IPS-NIHi11 (cell line): ENCODE measurements at regions not wholly inside any gene's neighbourhood (a gene's known extent, or its start where the extent isn't known, plus 50 kb on each side); places are given as distances from the start of the nearest gene placed in this dataset.
"Not testable (repeated sequence)": the region's sequence is repeated elsewhere in the genome, so short reads cannot be mapped to it uniquely, and the experiment has no call there.

ENCODE experiments used
- DNase-seq: peaks from one replicate; pipeline ENCODE4 v3.0.0; 2012; ENCODE audit warnings: mixed read lengths, low spot score

DNA sequence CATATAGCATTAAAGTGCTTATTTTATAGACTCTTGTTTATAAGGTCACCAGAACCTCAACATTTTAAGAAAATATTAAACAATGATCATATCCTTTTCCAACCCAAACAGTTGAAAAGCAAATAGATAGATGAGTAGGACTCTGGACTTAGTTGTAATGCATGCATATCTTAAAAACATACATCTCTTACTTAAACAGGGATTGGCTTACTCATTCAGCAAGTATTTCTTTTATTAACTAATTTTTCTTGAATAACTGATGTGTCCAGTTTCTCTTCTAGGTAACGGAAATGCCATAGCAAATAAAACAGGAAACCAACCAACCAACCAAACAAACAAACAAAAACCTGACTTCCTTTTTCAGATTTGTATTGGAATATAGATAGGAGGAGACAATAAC, 70.9 kb upstream of the NBPF4 start:
- no peak for DNase-seq

DNA sequence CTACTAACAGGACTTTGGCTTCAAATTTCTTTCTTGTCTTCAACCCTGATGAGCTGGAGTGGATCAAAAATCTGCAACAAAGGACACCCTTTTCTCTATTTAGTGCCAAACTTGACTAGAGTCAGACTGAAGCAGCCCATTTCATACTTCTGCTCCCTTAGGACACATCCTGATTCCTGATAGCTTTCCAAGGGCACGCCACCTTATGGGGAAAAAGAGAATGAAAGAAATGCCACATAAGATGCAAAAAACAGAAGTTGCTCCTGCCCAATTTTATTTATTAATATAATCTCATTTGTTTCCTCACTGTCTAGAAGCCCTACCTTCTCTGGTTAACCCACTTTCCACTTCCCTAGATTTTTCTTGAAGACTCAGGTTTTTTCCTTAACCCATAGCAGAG, 72.7 kb upstream of the NBPF4 start:
- DNase-seq, result peak; percentile 40

DNA sequence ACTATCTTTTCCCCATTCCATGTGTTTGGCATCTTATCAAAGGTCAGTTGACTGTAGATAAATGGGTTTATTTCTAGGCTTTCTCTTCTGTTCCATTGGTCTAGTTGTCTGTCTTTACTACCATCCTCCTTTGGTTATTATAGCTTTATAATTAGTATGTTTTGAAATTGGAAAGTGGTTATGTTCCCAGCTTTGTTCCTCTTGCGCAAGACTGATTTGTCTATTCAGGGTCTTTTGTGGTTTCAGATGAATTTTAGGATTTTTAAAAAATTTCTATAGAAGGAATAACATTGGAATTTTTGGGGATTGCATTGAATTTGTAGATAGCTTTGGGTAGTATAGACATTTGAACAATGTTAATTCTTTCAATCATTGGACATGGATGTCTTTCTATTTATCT, 77.0 kb upstream of the NBPF4 start:
- no peak for DNase-seq

DNA sequence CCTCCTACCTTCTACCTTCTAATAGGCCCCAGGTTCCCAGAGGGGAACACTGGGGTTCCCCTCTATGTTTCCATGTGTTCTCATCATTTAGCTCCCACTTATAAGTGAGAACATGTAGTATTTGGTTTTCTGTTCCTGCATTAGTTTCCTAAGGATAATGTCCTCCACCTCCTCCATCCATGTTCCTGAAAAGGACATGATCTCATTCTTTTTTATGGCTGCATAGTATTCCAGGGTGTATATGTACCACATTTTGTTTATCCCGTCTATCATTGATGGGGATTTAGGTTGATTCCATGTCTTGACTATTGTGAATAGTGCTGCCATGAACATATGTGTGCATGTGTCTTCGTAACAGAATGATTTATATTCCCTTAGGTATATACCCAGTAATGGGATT, 81.5 kb upstream of the NBPF4 start:
- not testable (repeated sequence) for DNase-seq

DNA sequence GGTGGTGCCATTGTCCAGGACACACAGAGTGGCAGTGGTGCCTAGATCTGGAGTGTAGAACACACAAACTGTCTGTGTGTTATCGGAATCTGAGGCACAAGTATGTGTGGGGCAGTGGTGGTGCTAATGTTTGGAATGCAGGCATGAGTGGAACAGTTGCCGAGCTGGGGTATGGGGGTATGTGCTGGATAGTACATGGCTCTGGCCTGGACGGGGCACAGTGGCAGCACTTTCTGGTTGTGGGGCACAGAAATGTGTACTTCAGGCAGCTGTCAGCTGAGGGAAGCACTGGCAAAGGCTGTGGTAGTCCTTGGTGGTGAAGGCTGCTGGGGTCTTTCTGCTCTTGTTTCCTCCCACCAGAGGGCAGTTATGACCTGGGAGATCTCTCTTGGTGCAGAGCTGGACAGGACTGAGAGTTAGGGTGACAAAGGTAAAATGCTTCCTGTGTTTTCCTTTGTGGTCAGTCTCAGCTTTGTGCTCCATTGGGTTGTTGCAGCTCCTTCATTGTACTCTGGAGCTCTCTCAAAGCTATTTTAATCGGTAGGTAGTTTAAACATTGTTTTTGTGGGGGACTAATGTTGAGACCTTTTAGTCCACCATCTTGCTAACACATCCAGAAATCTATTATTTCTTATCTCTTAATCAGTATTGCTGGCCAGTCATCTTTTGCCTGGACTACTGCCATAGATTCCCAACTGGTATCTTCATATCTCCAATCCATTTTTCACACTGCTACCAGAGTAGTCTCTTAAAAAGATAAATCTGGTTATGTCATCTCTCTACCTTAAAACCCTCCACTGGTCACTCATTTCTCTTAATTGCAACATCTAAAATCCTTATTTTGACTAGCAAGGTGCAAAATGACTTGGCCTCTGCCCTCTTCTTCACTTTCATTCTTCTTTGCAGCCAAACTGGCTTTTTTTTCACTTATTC, 83.9 kb upstream of the NBPF4 start:
- peak; percentile 17 for DNase-seq

DNA sequence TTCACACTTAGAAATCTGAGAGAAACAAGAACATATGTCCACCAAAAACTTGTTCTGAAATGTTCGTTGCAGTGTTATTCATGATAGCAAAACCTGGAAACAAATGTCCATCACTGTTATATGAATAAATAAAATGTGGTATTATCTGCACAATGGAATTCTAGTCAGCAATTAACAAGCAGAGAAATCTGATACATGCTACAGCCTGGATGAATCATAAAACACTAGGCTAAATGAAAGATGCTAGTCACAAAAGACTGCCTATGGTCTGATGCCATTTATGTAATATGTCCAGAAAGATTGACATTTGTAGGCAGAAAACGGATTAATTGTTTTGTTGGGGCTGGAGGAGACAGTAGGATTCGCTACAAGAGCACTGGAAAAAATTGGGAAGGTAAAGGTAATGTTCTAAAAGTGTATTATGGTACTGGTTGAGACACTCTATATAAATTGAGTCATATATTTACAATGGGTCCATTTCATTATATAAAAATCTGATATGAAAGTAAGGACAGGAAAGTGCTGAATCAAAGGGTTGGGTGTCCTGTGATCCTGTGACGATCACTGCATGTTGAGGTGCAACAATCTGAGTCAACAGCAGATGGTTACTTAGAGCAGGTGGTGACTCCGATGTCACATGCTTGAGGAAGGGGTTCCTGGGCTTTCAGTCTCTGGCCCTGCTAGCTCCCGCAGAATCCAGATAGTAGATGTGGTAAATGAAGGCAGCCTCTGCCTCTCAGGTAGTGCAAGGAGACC, 102.1 kb upstream of the NBPF4 start:
- DNase-seq, result no peak

DNA sequence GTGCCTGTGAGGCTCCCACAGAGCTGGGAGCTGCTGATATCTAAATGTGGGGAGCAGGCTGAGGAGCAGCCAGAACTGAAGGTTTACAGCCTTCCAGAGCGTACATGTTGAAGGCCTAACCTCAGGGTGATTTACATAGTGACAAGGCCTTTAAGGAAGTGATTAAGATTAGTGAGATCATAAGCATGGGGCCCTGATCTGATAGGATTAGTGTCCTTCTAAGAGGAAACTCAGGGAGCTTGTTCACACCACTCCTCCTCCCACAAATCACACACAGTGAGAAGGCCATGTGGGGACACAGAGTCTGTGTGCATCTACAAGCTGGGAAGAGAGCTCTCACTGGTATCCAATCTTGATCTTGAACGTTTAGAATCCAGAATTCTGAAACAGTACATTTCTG, 92.3 kb upstream of the NBPF6 start:
- no peak for DNase-seq

DNA sequence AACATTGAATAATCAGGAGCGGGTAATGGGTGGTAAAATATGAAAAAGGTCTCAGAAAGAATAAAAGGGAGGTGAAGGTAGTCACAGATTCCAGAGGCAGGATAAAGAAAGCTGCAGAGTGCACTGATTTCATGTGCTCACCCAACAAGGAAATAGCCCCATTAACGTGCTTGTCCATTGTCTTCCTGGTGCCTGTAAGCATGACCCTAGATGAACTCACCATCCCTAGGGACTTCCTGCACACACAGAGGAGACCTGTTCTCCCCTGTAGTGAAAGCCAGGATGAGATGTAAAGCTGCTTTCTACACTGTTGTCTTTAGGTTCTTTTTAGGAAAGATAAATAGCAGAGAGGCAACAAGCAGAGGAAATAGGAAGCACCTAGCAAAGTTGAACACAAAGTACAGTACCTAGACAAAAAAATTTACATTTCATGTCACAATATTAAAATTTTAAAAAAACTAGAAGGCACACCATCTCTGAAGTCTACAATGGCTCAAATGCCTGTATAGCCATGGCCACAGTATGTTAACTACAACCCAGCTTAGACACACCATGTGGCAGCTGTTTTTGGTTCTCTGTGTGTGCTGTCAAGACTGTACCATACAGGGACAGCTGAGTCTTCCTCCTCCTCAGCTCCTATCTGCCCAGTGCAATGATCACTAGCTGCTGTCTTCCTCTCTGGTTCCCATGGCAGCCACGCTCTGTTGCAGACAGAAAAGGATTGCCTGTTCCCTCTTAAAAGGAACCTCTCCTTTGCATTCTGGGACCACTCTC, 69.9 kb upstream of the NBPF6 start:
- DNase-seq, result not testable (repeated sequence)
